Small intestine (tissue), 7 donors: ENCODE measurements at regions not wholly inside any gene's neighbourhood (a gene's known extent, or its start where the extent isn't known, plus 50 kb on each side); places are given as distances from the start of the nearest gene placed in this dataset.

Experiments
- DNase-seq, 2 donors: peaks; one replicate each; pipeline versions ENCODE4 v3.0.0 to v3.0.0-alpha.2; 2013
- FAIRE-seq: peaks from 2 replicates; lab custom pipeline; 2012; peaks lifted over from hg19 to GRCh38; lab: Jason Lieb, UNC
- H3K27ac ChIP-seq, 3 donors: one replicate each; pipeline ENCODE4 v1.5.1; 2013; ENCODE audit warnings: low read length in 2 of 3, mild to moderate bottlenecking in 2 of 3, control low read depth in 1 of 3, inconsistent platforms in 1 of 3, low read depth in 1 of 3, moderate library complexity in 1 of 3
- H3K27me3 ChIP-seq, 3 donors: one replicate each; pipeline ENCODE4 v1.6.1; 2013; ENCODE audit warnings: low read length in 3 of 3, inconsistent platforms in 1 of 3; ENCODE audit not compliant: control insufficient read depth in 3 of 3, insufficient read depth in 3 of 3
- H3K36me3 ChIP-seq, 3 donors: one replicate each; pipeline ENCODE4 v1.6.1; 2013; ENCODE audit warnings: low read length in 3 of 3, inconsistent platforms in 1 of 3, low read depth in 1 of 3, mild to moderate bottlenecking in 1 of 3, moderate library complexity in 1 of 3; ENCODE audit not compliant: control insufficient read depth in 3 of 3, insufficient read depth in 2 of 3
- H3K4me1 ChIP-seq, 3 donors: one replicate each; pipeline ENCODE4 v1.6.1; 2013; ENCODE audit warnings: low read length in 2 of 3, inconsistent platforms in 1 of 3, low read depth in 1 of 3, mild to moderate bottlenecking in 1 of 3, moderate library complexity in 1 of 3; ENCODE audit not compliant: control insufficient read depth in 3 of 3, insufficient read depth in 2 of 3
- H3K4me3 ChIP-seq, 3 donors: one replicate each; pipeline ENCODE4 v1.5.1; 2013; ENCODE audit warnings: low read length in 3 of 3, control low read depth in 1 of 3, inconsistent platforms in 1 of 3, low read depth in 1 of 3, mild to moderate bottlenecking in 1 of 3, moderate library complexity in 1 of 3
- H3K9me3 ChIP-seq, 2 donors: one replicate each; pipeline ENCODE4 v1.6.1; 2013; ENCODE audit warnings: low read depth in 1 of 2, low read length in 1 of 2; ENCODE audit not compliant: control insufficient read depth in 2 of 2, insufficient read depth in 1 of 2
- WGBS, 3 donors: extraction: QIAGEN DNeasy Blood & Tissue Kit; methylation state at CpG; one replicate each; pipeline ENCODE4 v1.1.7; 2013; 5-methylcytosine and 5-hydroxymethylcytosine counted together
- donor health status: healthy with polysubstance abuse.
- donor health status: control.
- donor health status: control.
- donor health status: Bipolar disorder and iron deficiency.
- donor health status: healthy.

DNA sequence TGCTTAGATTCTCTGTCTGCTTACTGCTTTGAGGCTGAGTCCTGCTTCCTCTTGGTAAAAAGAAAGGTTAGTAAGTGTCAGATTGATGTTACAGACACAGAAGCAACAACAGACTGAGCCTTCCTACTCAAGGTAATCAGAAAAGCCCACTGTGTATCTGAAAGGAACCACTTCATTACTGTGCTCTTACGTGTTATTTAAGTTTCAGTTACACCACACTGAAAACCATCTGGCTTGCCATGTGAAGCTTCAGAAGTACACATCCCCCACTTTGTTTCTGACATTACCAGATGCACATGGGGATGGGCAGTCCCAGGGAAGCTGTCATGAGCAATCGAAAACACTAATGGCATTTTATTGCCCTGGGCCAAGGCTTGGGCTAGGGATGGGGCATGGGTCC, 1290.1 kb downstream of the AACS start:
- FAIRE-seq (no peak), DNase-seq (no peak)
- 80 to 88% (median 82%) methylated on average over 2 of the region's 2 CpGs for WGBS, 3 donors
- Histone ChIP-seq H3K27ac (no peak overlapping the region), H3K27me3 (no peaks in the 10 kb centered on the region), H3K4me1 (no peaks in the 10 kb centered on the region), H3K4me3 (no peak overlapping the region), H3K36me3 (no peaks in the 10 kb centered on the region), H3K9me3 (peaks cover 3 to 28% of the 10 kb centered on the region in 2 donors)

DNA sequence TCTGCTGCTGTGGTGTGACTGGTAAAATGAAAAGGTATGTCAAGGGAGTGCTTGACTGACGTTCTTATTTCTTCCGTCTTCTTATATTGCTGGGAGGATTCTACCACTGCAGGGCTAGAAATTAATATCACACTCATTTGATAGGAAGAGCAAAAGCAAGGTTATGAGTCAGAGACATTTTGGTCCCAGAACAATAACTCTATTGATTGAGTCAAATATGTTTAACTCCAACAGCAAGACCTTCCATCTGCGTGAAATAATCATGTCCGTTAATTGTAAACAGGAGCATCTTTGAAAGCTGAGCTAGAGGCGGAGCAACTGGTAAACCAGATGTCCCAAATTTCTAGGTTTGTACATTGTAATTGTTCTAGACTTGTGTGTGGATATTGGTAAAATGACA, 1293.6 kb downstream of the AACS start:
- peaks cover 0 to 19% of the 10 kb centered on the region in 2 donors for H3K9me3 ChIP-seq
- no peak overlapping the region for H3K4me3 ChIP-seq
- no peak overlapping the region for H3K27ac ChIP-seq
- H3K36me3 ChIP-seq = no peaks in the 10 kb centered on the region
- DNase-seq = no peak
- no peaks in the 10 kb centered on the region for H3K4me1 ChIP-seq
- 87 to 92% (median 90%) methylated on average over 5 of the region's 5 CpGs for WGBS, 3 donors
- no peak for FAIRE-seq
- no peaks in the 10 kb centered on the region for H3K27me3 ChIP-seq

DNA sequence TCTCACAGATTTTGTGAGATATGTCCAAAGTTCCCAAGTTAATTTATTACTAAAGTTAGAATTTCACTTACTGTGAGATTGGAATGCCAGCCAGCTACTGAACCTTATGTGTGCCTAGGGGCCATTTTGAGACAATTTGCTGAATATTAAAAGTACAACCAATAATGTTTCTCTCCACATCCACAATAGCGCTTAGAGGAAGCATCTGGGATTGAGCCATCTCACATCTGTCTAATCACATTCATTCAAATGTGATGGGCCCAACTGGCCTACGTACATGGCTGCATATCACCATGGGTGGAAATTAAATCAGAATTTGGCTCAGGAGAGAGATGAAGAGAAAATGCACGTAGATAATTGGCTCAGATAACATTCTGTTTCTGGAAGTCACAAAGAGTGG, 1294.0 kb downstream of the AACS start:
- FAIRE-seq = no peak

DNA sequence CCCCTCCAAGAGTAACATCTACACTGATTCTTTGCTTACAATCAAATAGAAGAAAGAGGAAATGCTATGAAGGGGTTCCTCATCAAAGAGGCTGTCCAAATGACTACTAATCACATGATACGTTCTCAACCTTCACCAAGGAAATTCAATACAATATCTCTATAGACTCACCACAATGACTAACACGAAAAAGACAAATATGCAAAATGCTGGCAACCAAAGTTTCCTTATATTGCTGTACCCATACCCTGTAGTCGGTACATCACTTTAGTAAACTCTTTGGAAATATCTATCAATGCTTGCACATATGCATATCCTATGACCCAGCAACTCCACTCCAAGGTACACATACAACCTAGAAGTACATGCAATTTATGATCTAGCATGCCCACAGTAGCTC, 1296.6 kb downstream of the AACS start:
- Histone ChIP-seq H3K27me3 (no peaks in the 10 kb centered on the region), H3K36me3 (no peaks in the 10 kb centered on the region), H3K4me1 (no peaks in the 10 kb centered on the region), H3K27ac (no peak overlapping the region), H3K9me3 (peaks cover 0 to 16% of the 10 kb centered on the region in 2 donors), H3K4me3 (no peak overlapping the region)
- FAIRE-seq (no peak), DNase-seq (no peak)
- 82 to 84% (median 83%) methylated on average over 3 of the region's 3 CpGs for WGBS, 3 donors

More for the DNA sequence above, 1294.0 kb downstream of the AACS start:
- no peaks in the 10 kb centered on the region for H3K36me3 ChIP-seq
- H3K4me1 ChIP-seq = no peaks in the 10 kb centered on the region
- no peak overlapping the region for H3K27ac ChIP-seq
- H3K9me3 ChIP-seq = peaks cover 0 to 19% of the 10 kb centered on the region in 2 donors
- WGBS, 3 donors = 70 to 77% (median 73%) methylated on average over 3 of the region's 3 CpGs
- H3K27me3 ChIP-seq = no peaks in the 10 kb centered on the region
- no peak for DNase-seq
- H3K4me3 ChIP-seq = no peak overlapping the region

DNA sequence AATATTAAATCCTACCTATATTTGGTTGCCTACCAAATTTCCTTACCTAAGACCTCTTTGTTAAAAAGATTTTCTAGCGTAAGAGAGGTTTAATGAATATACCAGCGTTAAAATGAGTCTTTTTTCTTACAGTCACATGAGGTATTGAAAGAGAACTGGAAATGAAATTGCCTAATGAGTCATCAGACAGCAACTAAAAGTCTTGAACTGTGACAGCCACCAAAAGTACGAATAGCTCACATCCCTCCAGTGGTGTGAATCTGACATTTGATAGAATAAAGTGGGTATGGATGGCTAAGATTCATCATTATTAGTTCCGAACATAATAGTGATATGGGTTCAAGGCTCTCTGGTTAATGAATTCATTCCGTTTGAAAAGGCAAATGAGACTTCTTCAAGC, 1297.3 kb downstream of the AACS start:
- no peaks in the 10 kb centered on the region for H3K36me3 ChIP-seq
- no peak overlapping the region for H3K4me3 ChIP-seq
- no peak overlapping the region for H3K27ac ChIP-seq
- 78 to 82% (median 79%) methylated on average over 5 of the region's 5 CpGs for WGBS, 3 donors
- peaks cover 0 to 16% of the 10 kb centered on the region in 2 donors for H3K9me3 ChIP-seq
- no peaks in the 10 kb centered on the region for H3K4me1 ChIP-seq
- FAIRE-seq = no peak
- DNase-seq = no peak
- no peaks in the 10 kb centered on the region for H3K27me3 ChIP-seq

DNA sequence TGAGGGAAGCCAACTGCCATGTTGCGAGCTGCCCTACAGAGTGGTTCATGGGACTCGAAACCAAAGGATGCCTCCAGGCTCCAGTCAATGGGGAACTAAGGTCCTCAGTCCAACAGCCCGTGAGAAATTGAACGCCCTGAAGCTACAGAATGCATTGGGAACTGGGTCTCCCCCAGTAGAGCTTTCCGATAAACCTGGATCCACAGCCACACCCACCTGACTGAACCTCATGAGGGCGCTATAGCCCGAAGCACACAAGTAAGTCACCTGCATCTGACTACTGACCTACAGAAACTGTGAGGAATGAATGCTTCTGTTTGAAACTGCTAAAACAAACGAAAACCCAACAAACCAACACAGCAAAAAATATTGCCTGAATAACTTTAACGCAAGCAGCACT, 1297.7 kb downstream of the AACS start:
- DNase-seq (no peak), FAIRE-seq (no peak)
- WGBS, 3 donors = 69 to 74% (median 71%) methylated on average over 9 of the region's 9 CpGs
- Histone ChIP-seq H3K36me3 (no peaks in the 10 kb centered on the region), H3K9me3 (peaks cover 0 to 16% of the 10 kb centered on the region in 2 donors), H3K27ac (no peak overlapping the region), H3K4me1 (no peaks in the 10 kb centered on the region), H3K27me3 (no peaks in the 10 kb centered on the region), H3K4me3 (no peak overlapping the region)

DNA sequence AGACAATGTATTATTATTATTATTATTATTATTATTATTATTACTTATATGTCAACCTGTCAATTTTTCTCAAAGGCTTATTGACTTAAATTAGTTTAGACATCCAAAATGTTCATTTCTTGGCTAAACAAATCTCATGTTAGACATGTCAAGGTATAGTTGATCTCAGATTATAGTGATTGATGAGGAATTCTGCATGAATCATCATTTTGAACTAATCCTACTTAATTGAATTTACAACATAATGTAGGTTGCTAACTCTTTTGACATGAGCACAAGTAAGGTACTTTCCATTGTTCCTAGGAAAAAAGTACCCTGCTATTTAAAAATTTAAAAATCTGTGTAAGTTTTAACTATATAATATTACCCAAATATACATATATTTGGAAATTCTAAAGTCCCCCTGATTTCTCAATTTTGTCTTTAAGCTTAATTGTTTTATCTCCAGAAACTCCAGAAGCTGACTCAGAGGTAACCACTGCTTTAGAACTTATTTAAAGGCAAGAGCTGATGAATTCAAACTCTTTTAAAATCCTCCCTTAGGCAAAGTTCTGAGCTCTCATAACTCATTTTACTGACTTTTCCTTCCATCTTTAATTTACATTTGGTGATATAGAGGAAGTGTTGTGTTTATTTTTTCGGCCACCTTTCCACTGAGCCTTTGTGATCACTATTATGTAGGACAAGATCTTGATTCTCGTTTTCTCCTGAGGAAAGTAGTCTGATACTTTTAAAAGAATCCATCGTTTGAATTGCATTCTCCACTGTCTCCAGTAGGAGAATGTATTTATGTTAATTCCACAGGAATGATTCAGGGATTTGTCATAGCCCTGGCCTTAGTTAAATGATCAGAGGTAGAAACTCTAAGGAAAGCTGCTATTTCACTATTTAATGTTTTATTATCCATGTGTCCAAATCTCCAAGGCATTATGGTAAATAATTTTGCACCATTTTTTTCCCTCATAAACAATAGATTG, 1304.5 kb downstream of the AACS start:
- Histone ChIP-seq H3K27ac (no peak overlapping the region), H3K4me3 (no peak overlapping the region), H3K36me3 (no peaks in the 10 kb centered on the region), H3K27me3 (no peaks in the 10 kb centered on the region), H3K4me1 (no peaks in the 10 kb centered on the region), H3K9me3 (peaks cover 0 to 3% of the 10 kb centered on the region in 2 donors)
- DNase-seq = no peak
- FAIRE-seq = no peak
- WGBS, 3 donors = 56 to 60% (median 59%) methylated on average over 3 of the region's 3 CpGs

DNA sequence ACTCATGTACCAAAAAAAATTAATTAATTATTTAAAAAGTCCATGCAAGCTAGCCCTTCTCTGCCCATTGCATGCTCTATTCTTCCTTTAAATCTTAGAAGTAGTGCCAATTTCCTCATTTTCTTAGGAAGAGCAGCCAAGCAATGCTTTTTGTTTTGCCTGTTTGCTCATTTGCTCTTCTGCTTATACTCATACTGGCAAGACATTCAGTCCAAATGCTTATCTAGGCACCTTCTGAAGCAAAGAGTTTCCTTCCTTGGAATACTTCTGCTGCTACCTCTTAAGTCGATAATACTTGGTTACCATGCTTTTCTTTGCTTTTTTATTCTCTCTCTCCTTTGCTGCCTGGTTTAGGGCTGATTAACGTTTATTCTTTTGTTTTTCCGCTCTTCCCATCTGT, 1318.3 kb downstream of the AACS start:
- Histone ChIP-seq H3K36me3 (no peaks in the 10 kb centered on the region), H3K4me3 (no peak overlapping the region), H3K9me3 (peaks cover 0 to 3% of the 10 kb centered on the region in 2 donors), H3K27ac (no peak overlapping the region), H3K4me1 (no peaks in the 10 kb centered on the region), H3K27me3 (no peaks in the 10 kb centered on the region)
- no peak for DNase-seq
- 73 to 84% (median 78%) methylated on average over 3 of the region's 3 CpGs for WGBS, 3 donors
- FAIRE-seq = no peak
